Activated effector memory CD4-positive, alpha-beta T cell treated with anti-CD3 and anti-CD28 coated beads, Interleukin-2, amount 50 U/mL, for 16 hours (primary cell): ENCODE measurements at regions not wholly inside any gene's neighbourhood (a gene's known extent, or its start where the extent isn't known, plus 50 kb on each side); places are given as distances from the start of the nearest gene placed in this dataset.
"Not testable (repeated sequence)": the region's sequence is repeated elsewhere in the genome, so short reads cannot be mapped to it uniquely, and the experiment has no call there.

Experiments
- DNase-seq: peaks from one replicate; pipeline ENCODE4 v3.0.0-alpha.2; 2020

- DNase-seq, result no peak
Measured at GRCh38 chr3:103210583-103210982, 775.8 kb downstream of the ZPLD1 start.

GRCh38 chr3:103218146-103218545 lies 783.3 kb downstream of the ZPLD1 start:
- DNase-seq, result no peak

- DNase-seq, result no peak
Measured at GRCh38 chr3:103218793-103219192, 784.0 kb downstream of the ZPLD1 start.

- DNase-seq, result no peak
Measured at GRCh38 chr3:103227651-103228050, 792.8 kb downstream of the ZPLD1 start.

GRCh38 chr3:103247459-103247858 lies 812.6 kb downstream of the ZPLD1 start:
- DNase-seq, result no peak

DNA sequence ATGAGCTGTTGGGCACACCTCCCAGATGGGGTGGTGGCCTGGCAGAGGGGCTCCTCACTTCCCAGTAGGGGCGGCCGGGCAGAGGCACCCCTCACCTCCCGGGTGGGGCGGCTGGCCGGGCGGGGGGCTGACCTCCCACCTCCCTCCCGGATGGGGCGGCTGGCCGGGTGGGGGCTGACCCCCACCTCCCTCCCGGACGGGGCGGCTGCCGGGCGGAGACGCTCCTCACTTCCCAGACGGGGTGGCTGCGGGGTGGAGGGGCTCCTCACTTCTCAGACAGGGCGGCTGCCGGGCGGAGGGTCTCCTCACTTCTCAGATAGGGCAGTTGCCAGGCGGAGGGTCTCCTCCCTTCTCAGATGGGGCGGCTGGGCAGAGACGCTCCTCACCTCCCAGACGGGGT lies 820.0 kb downstream of the ZPLD1 start:
- DNase-seq, result not testable (repeated sequence)

GRCh38 chr3:103269287-103269686 lies 834.5 kb downstream of the ZPLD1 start:
- no peak for DNase-seq

GRCh38 chr3:103271575-103271974 lies 836.8 kb downstream of the ZPLD1 start:
- DNase-seq, result no peak

DNA sequence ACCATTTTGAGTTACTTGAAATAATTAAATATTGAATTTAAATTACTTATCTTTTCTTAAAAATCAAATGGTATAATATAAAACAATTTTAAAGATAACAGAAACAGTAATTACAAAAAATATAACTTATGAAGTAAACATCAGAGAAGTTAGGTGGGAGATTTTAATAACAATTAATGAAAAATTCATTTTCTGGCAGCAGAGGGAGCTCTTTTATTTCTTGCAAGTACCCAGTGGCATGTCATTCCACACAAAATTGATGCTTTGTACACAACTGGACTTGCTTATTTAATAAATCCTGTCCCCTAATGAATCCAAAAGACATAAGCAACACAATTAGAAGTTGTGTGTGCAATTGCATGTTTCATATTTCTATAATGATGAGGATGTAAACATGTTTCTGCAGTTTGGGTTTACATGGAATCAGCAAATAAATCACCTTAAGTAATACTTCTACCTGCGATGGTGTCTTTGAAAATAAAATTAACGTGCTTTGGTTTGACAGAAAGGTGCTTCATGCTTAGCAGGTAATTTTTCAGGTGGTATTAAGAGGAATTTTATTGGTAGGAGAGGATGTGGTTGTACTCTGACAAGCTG lies 861.3 kb downstream of the ZPLD1 start:
- no peak for DNase-seq

- DNase-seq, result not testable (repeated sequence)
Measured at GRCh38 chr3:103297502-103297901, 862.7 kb downstream of the ZPLD1 start.

- no peak for DNase-seq
Measured at GRCh38 chr3:103306104-103306503, 871.3 kb downstream of the ZPLD1 start.

- no peak for DNase-seq
Measured at GRCh38 chr3:103308921-103309320, 874.1 kb downstream of the ZPLD1 start.

DNA sequence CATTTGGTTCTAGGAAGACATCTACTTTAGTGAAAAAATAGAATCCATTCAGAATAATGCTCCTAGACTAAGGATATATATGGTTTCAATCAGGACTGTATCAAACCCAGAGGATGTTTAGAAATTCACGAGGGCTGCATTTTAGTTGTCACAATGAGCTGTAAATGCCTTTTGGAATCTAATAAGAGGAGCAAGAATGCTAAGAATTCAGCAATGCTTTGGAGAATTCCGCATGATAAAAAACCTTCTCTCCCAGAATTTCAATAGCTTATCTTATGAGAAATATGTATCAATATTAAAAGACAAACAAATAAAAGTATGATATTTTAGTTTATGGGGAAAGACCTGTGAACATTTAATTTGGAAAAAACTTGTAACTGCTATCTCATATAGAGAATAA lies 885.1 kb downstream of the ZPLD1 start:
- no peak for DNase-seq

DNA sequence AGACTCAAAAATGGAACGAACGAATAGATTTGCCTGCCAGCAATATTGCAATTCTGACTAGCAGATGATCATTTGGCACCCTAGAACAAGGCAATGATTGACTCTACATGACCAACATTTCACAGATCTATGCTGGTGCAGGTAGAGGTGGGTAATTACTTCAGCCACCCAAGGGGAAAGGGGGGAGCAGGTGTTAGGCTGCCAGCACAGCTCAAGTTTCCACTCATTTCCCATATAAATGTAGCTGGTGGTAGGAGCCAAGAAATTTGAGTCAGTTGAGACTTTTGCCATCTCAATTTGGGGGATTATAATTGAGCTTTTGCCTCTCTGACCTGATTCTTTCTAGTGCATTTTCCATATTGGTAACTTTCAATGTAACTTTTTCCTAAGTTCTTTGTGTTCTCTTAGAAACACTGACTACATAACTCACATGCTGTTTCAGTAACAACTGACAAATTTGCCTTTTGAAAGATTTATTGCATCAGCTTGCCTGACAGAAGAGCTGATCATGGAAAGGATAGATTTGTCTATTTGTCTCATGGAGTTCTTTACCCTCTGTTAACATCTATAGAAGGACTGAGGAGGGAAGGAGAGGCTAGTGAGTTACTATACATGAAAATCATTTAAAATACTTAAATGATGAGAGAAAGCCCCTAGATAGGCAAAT lies 902.5 kb downstream of the ZPLD1 start:
- DNase-seq, result no peak

DNA sequence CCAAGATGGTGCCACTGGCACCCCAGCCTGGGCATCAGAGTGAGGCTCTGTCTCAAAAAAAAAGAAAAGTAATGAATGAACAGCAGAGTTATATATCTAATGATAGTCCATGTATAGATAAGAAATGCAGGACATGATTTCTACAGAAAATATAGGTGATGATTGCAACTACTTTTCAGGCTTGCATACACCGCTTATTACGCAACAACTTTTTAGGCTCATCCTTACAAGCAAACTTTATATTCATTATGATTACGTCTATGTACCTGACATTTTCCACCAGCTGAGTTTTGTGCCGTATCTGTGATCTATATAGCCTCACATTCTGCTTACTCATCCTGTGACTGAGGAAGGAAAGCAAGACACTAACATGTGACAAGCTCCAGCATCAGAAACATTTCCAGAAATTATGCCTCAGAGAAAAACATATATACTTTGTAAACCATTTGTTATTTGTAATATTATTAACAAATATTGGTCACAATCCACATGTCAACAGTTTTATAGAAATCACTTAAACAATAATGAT lies 906.3 kb downstream of the ZPLD1 start:
- no peak for DNase-seq

DNA sequence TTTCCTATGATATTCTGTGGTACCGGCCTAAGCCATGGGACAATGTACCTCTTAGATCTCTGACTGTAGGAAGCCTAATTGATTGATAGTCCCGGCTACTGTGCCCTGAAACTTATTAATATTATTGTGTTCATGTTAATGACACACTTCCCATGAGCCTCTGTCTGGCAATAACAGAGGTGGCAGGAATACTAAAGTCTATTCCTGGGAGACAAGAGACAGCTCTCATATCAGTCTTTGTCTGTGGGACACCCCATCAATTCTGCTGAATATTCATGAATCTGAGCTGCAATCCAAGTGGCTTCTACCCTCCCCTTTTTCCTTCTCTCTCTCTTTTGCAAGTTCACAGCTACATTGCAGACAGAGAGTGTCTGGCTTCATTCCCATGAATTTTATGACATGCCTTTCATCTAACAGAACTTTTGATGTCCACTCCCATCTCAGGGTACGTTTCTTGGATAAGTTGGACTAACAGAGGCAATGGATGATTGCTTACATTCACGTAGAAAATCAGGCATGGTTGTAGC lies 907.5 kb downstream of the ZPLD1 start:
- DNase-seq, result no peak

GRCh38 chr3:103349760-103350159 lies 914.9 kb downstream of the ZPLD1 start:
- no peak for DNase-seq

- DNase-seq, result no peak
Measured at GRCh38 chr3:103365467-103365866, 930.7 kb downstream of the ZPLD1 start.

DNA sequence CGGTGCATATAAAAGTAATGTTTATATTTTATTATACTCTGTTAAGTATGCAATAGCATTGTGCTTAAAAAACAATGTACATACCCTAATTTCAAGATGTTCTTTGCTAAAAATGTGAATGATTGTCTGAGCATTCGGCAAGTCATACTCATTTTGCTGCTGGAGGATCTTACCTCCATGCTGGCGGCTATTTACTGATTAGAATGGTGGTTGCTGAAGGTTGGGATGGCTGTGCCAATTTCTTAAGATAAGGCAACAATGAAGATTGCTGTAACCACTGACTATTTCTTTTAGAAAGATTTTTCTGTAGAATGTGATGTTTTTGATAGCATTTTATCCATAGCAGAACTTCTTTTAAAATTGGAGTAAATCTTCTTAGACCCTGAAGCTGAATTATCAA lies 932.7 kb downstream of the ZPLD1 start:
- no peak for DNase-seq

DNA sequence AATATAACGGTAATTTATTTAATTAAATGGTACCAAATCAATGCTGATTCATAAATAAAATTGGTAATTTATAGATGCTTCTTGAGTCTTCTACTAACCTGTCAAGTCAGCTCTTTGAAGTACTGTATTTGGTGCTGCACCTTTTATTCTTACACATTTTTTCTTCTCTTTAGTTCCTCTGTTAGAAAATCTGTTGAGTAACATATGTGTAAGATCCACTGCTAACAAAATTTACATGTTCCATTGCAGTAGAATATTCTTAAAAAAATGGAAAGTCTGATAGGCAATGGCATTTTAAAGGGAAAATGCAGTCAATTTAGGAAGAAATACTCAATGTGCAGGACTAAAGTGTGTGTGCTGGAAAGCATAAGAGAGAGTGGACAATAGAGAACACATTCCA lies 936.6 kb downstream of the ZPLD1 start:
- no peak for DNase-seq

GRCh38 chr3:103372031-103372430 lies 937.2 kb downstream of the ZPLD1 start:
- no peak for DNase-seq

DNA sequence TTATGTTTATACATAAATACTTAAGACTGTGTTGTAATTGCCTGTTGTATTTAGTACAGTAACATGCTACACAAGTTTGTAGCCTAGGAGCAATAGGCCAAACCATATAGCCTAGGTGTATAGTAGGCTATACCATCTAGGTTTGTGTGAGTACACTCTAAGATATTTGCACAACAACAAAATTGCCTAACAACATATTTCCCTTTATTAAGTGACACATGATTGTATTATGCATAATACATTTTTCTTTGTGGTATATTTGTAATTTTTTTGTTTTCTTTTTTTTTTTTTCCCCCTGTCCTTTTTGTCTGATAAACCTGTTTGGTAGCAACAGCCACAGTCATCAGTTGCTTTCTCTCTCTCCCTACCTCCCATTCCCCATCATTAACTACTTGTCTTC lies 945.6 kb downstream of the ZPLD1 start:
- DNase-seq, result no peak

DNA sequence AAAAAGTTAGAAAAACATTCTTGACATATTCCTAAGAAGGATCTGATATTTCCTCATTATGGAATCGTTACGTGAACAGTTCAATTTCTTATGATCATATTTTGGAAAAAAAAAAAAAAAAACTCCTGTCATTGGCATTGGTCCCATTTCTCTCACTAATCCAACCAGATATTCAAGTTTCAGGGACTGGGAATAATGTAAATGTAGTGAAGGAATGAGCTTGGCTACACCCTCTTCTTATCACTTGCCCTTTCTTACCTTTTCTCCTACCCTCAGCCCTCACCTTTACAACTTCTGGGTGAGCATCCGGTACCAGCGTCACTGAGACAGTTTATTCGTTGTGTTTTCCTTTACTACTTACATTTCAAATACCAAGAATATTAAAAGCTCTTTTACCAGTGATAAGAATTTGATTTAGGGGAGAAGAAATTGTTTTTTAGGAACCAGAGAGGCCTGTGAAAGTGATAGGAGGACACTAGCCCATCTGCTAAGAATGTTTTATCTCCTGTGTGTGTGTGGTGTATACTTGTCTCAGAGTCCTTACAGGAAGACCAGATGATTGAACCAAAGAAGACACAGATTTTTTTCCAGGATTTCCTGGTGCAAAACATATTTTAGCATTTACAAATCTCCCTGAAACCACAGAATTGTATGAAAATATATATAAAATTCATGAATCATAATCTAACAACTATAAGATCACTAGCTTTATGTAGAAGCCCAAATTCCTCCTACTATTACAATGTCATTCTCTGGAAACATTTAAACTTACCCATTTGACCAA lies 946.7 kb downstream of the ZPLD1 start:
- DNase-seq, result no peak
